Prostate gland (tissue), 2 donors: ENCODE measurements at regions not wholly inside any gene's neighbourhood (a gene's known extent, or its start where the extent isn't known, plus 50 kb on each side); places are given as distances from the start of the nearest gene placed in this dataset.

Source experiments
- CTCF ChIP-seq, 4 experiments: fragments of 200-600 bp in 2 of 4; fragments of 450-650 bp in 2 of 4; sonication (generic) in 2 of 4; IDR thresholded peaks; 1 replicate in 3 of 4; 2 replicates in 1 of 4; pipeline ENCODE4 v1.5.1; 2016 to 2019; ENCODE audit warnings: antibody characterized with exemption in 4 of 4, mild to moderate bottlenecking in 2 of 4, moderate library complexity in 2 of 4
- POLR2A ChIP-seq: fragments of 450-650 bp; IDR thresholded peaks from one replicate; pipeline ENCODE4 v1.6.1; 2016; ENCODE audit warnings: antibody characterized with exemption, mild to moderate bottlenecking
- POLR2AphosphoS5 ChIP-seq: sonication (generic); formaldehyde crosslinking; IDR thresholded peaks from one replicate; pipeline ENCODE4 v1.6.1; 2017; ENCODE audit warnings: antibody characterized with exemption

DNA sequence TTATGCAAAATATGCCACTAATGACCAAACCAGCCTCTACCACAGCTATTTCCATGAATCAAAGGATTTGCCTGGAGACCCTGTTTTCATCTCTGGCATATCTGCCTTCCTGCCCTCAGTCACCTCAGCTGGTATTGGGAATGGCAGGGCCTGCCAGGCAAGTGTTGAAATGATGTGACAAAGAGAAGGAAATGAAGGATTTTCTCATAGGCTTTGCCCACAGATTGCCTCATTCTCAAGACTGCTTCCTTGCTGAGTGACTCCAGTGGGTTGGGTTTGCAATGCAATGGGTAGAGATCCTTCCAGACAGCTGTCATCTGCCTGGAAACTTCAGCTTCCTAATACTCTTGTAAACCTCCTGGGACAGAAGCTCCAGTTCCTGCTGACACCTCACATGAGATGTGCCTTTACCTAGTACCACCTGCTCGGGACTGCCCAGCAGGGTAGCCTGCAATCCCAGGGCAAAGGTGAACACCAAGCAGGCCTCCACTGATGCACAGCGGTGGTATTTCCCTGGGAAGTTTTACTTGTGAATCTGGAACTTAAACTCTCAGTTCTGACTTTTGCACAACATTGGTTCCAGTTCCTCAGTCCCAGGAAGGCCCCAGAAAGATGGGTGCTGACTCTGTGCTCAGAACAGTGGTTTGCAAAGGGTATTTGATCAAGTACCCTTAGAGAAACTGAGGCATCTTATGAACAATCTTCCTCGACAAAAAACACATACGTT is 64.8 kb upstream of the SLC1A1 start:
- TF ChIP-seq POLR2A (no peak), CTCF (IDR thresholded peaks at IDR 0.05) (no peak), POLR2AphosphoS5 (no peak)
